ENCODE measurements at regions not wholly inside any gene's neighbourhood (a gene's known extent, or its start where the extent isn't known, plus 50 kb on each side); places are given as distances from the start of the nearest gene placed in this dataset.

GRCh38 chr13:99723878-99724277 is 222.6 kb downstream of the TM9SF2 start:
- TF ChIP-seq, protein P1, sequence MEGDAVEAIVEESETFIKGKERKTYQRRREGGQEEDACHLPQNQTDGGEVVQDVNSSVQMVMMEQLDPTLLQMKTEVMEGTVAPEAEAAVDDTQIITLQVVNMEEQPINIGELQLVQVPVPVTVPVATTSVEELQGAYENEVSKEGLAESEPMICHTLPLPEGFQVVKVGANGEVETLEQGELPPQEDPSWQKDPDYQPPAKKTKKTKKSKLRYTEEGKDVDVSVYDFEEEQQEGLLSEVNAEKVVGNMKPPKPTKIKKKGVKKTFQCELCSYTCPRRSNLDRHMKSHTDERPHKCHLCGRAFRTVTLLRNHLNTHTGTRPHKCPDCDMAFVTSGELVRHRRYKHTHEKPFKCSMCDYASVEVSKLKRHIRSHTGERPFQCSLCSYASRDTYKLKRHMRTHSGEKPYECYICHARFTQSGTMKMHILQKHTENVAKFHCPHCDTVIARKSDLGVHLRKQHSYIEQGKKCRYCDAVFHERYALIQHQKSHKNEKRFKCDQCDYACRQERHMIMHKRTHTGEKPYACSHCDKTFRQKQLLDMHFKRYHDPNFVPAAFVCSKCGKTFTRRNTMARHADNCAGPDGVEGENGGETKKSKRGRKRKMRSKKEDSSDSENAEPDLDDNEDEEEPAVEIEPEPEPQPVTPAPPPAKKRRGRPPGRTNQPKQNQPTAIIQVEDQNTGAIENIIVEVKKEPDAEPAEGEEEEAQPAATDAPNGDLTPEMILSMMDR (IDR thresholded peaks at IDR 0.05; ENCODE audit: low read depth, low read length, missing control alignments): no peak
- no peak for DNase-seq (ENCODE audit: extremely low read depth, low read depth)
- no peak overlapping the region for H3K4me3 ChIP-seq (replicated peaks; ENCODE audit: low read depth, low read length)

DNA sequence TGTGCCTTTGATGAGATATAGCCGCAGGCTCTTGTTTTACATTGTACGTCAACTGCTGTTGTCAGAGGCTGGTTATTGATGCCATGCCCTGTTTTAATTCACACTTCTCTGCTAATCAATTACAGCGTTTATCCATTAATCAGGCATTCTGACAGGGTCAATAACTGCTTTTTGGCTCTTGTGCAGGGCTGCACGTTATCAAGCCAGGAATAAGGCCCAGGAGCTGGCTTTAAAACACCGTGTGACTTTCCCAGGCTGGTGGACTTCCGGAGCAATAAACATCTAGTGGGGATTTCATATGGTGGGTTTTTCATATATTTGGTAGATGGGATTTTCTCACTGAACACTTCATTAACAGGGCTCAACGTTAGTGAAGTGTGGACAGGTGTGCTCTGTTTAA is 221.7 kb downstream of the TM9SF2 start:
- no peak overlapping the region for H3K4me3 ChIP-seq (replicated peaks; ENCODE audit: low read depth, low read length)
- TF ChIP-seq, protein P1 (IDR thresholded peaks at IDR 0.05; ENCODE audit: low read depth, low read length, missing control alignments): no peak
- no peak for DNase-seq (ENCODE audit: extremely low read depth, low read depth)

- no peak for DNase-seq (ENCODE audit: extremely low read depth, low read depth)
- H3K4me3 ChIP-seq (replicated peaks; ENCODE audit: low read depth, low read length): no peak overlapping the region
- TF ChIP-seq, protein P1 (IDR thresholded peaks at IDR 0.05; ENCODE audit: low read depth, low read length, missing control alignments): no peak
These were observed 221.1 kb downstream of the TM9SF2 start for GRCh38 chr13:99722338-99722818.

GRCh38 chr13:99721606-99722337 is 220.5 kb downstream of the TM9SF2 start:
- TF ChIP-seq, protein P1 (IDR thresholded peaks at IDR 0.05; ENCODE audit: low read depth, low read length, missing control alignments): no peak
- no peak overlapping the region for H3K4me3 ChIP-seq (replicated peaks; ENCODE audit: low read depth, low read length)
- no peak for DNase-seq (ENCODE audit: extremely low read depth, low read depth)

DNA sequence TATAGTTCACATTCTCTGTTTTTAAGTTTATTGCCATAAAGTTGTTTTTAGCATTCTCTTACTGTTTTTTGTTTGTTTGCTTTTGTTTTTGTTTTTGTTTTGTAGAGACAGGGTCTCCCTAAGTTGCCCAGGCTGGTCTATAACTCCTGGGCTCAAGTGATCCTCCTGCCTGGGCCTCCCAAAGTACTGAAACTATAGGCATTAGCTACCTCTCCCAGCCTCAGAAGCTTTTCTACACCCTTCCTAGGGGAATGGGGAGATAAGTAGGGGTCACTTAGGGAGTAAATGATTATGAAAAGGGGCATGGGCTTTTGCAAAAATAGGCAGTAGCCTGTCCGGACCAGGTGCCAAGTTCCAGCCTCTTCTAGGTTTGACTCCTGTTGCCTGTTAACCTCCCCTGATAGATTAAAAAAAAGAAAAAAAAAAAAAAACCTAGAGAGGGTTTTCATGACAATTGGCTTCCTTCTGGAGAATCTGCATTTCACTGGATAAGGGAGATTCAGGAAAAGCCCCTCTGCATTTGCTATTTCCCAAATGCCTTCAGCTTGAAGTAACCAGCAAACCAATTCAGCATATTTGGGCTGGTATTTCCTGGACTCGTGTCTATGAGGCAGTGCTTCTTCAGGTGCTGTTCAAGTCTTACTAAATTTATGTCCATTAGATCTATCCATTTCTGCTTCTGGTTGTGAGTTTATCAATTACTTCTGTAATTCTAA is 216.8 kb downstream of the TM9SF2 start:
- H3K4me3 ChIP-seq (replicated peaks; ENCODE audit: low read depth, low read length): no peak overlapping the region
- TF ChIP-seq, protein P1 (IDR thresholded peaks at IDR 0.05; ENCODE audit: low read depth, low read length, missing control alignments): no peak
- no peak for DNase-seq (ENCODE audit: extremely low read depth, low read depth)

- H3K4me3 ChIP-seq (replicated peaks; ENCODE audit: low read depth, low read length): no peak overlapping the region
- TF ChIP-seq, protein P1 (IDR thresholded peaks at IDR 0.05; ENCODE audit: low read depth, low read length, missing control alignments): no peak
- no peak for DNase-seq (ENCODE audit: extremely low read depth, low read depth)
These were observed 207.9 kb downstream of the TM9SF2 start for GRCh38 chr13:99709134-99709533.

Data from HFF-Myc (cell line).